GM18909 (cell line): ENCODE measurements at regions not wholly inside any gene's neighbourhood (a gene's known extent, or its start where the extent isn't known, plus 50 kb on each side); places are given as distances from the start of the nearest gene placed in this dataset.
"Not testable (repeated sequence)": the region's sequence is repeated elsewhere in the genome, so short reads cannot be mapped to it uniquely, and the experiment has no call there.

Source experiments
- ATAC-seq: cut with Tn5 transposase; IDR thresholded peaks from one replicate; pipeline ENCODE4 v1.9.1; 2021; ENCODE audit warnings: mild to moderate bottlenecking; ENCODE audit not compliant: unreplicated experiment, poor library complexity

DNA sequence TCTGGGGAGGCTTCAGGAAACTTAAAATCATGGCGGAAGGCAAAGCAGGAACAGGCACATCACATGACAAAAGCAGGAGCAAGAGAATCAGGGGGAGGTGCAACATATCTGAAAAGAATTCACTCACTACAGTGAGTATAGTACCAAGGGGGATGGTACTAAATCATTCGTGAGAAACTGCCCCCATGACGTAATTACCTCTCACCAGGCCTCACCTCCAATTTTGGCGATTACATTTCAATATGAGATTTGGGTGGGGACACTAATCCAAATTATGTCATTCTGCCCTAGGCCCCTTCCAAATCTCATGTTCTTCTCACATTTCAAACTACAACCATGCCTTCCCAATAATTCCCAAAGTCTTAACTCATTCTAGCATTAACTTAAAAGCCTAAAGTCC is 740.8 kb upstream of the SOX11 start:
- ATAC-seq, result no peak

DNA sequence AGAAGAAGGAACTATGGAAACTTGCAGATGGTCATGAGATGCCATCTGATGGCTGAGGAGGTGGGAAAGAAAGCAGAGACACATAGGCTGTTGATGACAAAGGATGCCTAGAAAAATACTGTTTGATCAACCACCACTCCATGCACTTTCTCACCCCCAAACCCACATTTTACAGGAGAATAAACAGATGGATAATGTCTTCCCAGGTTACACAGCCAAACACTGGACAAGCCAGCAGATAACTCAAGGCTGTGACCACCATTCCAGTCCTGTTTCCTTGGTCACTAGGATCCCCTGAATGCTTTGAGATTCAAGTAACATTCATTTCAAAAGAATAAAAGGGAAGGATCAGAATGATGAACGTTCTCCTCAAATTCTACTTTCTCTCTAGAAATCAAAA is 733.0 kb upstream of the SOX11 start:
- no peak for ATAC-seq

GRCh38 chr2:4962419-4962818 is 729.8 kb upstream of the SOX11 start:
- ATAC-seq, result no peak

GRCh38 chr2:4963106-4963505 is 729.1 kb upstream of the SOX11 start:
- no peak for ATAC-seq

DNA sequence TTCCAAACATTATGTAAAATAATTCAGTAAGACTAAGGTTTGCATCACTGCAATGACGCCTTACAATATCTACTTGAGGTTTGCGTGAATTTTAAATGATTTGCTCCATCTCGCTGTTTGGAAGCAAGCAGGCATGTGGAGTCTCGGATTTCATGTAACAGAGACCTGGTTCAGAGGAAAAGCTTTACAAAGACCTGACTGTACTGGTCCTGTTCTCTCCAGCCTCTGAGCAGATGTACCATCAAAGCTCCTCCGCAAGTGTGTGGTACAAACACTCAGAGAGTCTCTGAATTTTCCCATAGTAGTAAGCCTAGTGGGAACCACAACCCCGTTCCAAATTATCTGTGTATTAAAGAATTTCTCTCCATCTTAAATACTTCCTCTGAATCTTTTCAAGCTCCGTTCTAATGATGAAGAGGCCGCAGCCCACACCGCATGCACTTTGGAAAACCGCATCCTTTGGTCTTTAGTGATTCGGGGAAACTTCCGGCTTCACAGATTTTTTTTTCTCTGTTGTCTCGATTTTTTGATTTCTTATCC is 728.1 kb upstream of the SOX11 start:
- ATAC-seq, result no peak

DNA sequence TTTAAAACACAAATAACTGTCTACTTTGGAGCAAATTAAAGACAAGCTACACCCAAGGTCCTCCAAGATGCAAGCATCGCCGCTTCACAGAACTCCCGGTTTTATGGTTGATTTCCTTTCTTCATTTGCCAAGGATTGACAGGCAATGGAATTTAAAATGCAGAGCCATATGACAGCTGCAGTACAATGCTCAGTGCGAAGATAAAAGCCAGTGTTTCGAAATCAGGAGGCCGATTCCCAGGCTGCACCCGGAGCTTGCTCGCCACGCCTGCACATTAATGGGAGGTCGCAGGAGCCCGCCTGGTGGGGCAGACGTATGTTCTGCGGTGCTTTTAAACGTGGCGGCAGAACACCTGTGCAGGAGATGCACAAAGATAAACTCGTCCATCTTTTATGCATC is 727.6 kb upstream of the SOX11 start:
- no peak for ATAC-seq

GRCh38 chr2:4965556-4966320 is 726.4 kb upstream of the SOX11 start:
- ATAC-seq, result no peak

DNA sequence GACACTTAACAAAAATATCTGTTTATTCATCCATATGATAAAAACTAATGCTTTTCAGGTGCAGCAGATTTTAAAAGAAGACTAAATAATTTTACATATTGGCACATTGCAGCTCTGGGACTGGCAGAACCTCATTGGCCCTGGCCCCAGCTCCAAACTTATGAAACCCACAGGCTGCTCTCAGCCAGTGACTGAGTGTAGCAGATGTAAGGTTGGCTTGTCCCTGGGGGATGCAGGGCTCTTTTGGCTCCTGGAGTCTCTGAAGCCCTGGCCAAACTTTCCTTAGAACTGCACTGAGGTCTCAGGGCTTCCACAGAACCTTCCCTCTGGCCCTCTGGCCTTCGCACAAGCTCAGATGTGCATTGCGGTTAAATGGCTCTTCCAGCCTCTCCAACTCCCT is 725.0 kb upstream of the SOX11 start:
- no peak for ATAC-seq

- ATAC-seq, result no peak
Measured at GRCh38 chr2:4972472-4972871, 719.7 kb upstream of the SOX11 start.

DNA sequence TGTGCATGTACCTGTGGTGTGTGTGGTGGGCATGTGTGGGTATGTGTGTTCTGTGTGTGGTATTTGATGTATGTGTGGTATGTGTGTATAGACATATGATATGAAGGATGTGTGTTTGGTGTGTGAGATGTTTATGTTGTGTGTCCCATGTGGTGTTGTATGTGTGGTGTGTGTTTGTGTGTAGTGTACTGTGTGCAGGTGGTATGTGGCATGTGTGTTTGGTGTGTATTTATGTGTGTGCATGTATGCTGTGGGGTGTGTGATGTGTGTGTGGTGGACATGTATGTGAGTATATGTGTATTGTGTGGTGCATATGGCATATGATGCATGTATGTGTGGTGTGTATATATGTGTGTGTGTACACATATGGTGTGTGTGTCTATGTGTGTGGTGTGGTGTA is 718.8 kb upstream of the SOX11 start:
- ATAC-seq, result no peak

- no peak for ATAC-seq
Measured at GRCh38 chr2:4973973-4974372, 718.2 kb upstream of the SOX11 start.

DNA sequence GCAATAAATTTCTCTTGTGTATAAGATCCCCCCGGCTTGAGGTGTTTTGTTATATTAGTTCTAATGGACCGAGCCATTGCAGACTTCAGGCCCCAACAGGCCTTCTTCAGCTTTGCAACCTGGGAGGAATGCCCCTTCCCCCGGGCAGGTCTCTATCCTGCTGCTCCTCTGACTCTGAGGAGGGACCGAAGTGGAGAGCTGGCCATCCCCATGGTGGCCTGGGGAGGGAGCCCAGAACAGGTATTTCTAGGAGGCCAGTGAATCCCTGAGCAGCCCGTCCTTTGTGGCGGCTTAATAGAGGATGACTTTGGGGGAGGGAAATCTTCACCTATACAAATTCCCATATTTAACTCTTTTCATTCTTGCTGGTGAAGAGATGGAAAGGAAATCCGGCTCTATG is 715.8 kb upstream of the SOX11 start:
- no peak for ATAC-seq

- ATAC-seq, result no peak
Measured at GRCh38 chr2:4979111-4979510, 713.1 kb upstream of the SOX11 start.

- ATAC-seq, result no peak
Measured at GRCh38 chr2:4980995-4981394, 711.2 kb upstream of the SOX11 start.

DNA sequence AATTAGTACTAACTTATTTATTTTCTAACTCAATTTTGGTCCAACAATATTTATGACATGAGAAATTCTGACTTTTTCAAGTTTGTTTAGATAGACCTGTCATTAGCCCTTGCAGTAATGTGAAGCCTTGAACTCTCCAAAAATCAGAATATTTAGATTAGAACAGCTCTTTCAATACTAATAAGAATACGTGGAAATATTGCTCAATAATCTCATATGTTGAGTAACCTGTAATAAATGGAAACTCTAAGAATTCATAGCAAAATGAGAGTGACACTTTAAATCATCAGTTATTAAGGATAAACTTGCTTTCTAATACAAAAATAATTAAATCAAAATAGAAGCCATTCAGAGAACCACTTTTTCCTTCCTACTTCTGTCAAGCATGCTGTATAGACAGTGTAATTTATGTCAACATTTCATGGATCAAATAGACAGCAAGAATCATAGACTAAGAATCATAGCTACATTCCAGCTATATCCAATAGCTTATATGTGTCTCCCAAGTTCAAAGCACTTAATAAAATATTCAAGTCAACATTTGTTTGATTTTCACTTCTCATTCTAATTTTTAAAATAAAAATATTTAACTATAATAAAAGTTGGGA is 710.3 kb upstream of the SOX11 start:
- ATAC-seq, result no peak

DNA sequence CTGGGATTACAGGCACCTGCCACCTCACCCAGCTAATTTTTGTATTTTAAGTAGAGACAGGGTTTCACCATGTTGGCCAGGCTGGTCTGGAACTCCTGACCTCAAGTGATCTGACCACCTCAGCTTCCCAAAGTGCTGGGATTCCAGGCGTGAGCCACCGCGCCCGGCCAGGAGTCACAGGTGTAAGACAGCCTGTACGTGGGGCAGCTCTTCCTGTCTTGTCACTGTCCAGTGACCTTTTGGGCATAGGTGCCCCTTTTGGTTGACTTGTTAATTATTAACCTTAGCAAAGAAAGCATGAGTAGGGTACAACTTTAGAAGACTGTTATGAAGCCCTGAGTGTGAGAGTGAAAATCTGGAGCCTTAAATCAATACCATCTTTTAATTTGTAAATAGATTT is 703.7 kb upstream of the SOX11 start:
- ATAC-seq, result not testable (repeated sequence)

- no peak for ATAC-seq
Measured at GRCh38 chr2:4992226-4992625, 700.0 kb upstream of the SOX11 start.

DNA sequence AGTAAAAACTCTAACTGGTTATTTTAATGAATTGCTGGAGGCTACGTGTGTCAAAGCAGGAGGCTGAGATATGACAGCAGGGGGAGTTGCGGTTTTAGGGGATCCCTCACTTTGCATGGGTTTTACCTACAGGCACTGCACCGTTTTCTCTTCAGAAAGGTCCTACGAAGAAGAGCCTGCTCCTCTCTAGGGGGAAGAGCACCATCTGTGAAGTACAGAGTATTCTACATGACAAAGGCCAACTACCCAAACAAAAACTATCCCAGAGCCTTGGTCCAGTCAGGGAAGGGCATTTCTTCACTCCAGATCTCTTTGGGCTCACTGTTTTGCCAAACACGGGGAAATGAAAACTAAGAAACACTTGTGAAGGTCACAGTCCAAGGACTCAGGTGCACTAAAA is 696.7 kb upstream of the SOX11 start:
- no peak for ATAC-seq

- no peak for ATAC-seq
Measured at GRCh38 chr2:5007596-5007995, 684.6 kb upstream of the SOX11 start.

- ATAC-seq, result no peak
Measured at GRCh38 chr2:5019324-5019723, 672.9 kb upstream of the SOX11 start.

GRCh38 chr2:5020116-5020875 is 671.9 kb upstream of the SOX11 start:
- no peak for ATAC-seq
